ENCODE measurements at regions not wholly inside any gene's neighbourhood (a gene's known extent, or its start where the extent isn't known, plus 50 kb on each side); places are given as distances from the start of the nearest gene placed in this dataset.

DNA sequence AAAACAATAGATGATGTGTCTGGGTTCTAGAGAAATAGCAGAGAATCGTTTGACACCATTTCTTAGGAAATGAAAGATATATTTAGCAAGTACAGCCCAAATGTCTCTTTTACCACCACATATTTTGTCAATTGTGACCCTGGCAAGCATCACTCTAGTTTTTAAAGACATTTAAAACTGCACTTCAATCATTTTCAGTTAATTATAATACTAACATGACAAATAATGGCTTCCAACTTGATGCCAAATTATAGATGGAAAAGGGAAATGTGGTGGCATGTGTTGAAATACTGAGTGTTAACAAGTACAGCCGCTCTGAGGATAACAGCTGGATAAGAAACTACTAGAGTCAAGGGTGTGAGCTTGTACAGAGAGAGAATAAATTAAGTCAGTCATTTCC lies 648.9 kb downstream of the FRK start:
- Histone ChIP-seq H3K18ac (ENCODE audit: extremely low read depth, low read length) (no peak overlapping the region), H3K9me3 (ENCODE audit: insufficient read depth in 2 of 2, low read depth in 1 of 2, low read length in 1 of 2) (peaks cover 0 to 2% of the 10 kb centered on the region in 2 experiments; a peak in 1 of 4 replicates), H3K27me3 (replicated peaks in 1 of 4; ENCODE audit: control insufficient read depth in 3 of 4, extremely low read depth in 1 of 4, insufficient read depth in 3 of 4, low read length in 3 of 4) (no peaks in the 10 kb centered on the region), H3K27ac (ENCODE audit: low read depth, low read length) (no peak overlapping the region), H3K36me3 (ENCODE audit: control insufficient read depth in 2 of 4, insufficient read depth in 4 of 4, low read length in 3 of 4) (peaks cover 0 to 2% (median 0%) of the 10 kb centered on the region in 4 experiments; a peak in 2 of 8 replicates), H3K4me2 (ENCODE audit: insufficient read depth in 1 of 2, low read depth in 2 of 2, low read length in 2 of 2) (no peak overlapping the region), H2BK15ac (ENCODE audit: low read length) (no peak overlapping the region), H3K4me3 (ENCODE audit: extremely low read depth in 1 of 4, insufficient read depth in 2 of 4, low read depth in 3 of 4, low read length in 4 of 4) (no peak overlapping the region), H4K91ac (replicated peaks; ENCODE audit: insufficient read length, low read length) (no peak overlapping the region), H3K23ac (ENCODE audit: insufficient read length) (no peak overlapping the region), H2BK120ac (replicated peaks; ENCODE audit: low read depth, low read length) (no peak overlapping the region), H2BK12ac (ENCODE audit: low read depth, low read length) (no peak overlapping the region), H3K4me1 (replicated peaks in 1 of 4; ENCODE audit: control insufficient read depth in 3 of 4, insufficient read depth in 4 of 4, low read length in 3 of 4) (peaks cover 0 to 6% (median 2%) of the 10 kb centered on the region in 4 experiments; a peak in 2 of 7 replicates), H2AFZ (ENCODE audit: low read length) (no peak overlapping the region), H4K5ac (ENCODE audit: insufficient read length, low read depth, low read length) (no peak overlapping the region), H3K23me2 (ENCODE audit: low read depth, low read length) (no peaks in the 10 kb centered on the region), H3K56ac (replicated peaks; ENCODE audit: insufficient read length, low read depth, low read length) (no peak overlapping the region), H2AK5ac (ENCODE audit: low read depth, low read length) (no peak overlapping the region), H3K9ac (replicated peaks in 1 of 4; ENCODE audit: extremely low read depth in 1 of 4, low read depth in 3 of 4, low read length in 3 of 4) (no peak overlapping the region), H4K8ac (ENCODE audit: extremely low read depth, insufficient read depth, low read length) (no peak overlapping the region), H4K20me1 (replicated peaks in 1 of 2; ENCODE audit: control insufficient read depth in 1 of 2, insufficient read depth in 2 of 2, low read length in 2 of 2) (no peaks in the 10 kb centered on the region), H2BK5ac (ENCODE audit: low read depth, low read length) (no peak overlapping the region), H3K4ac (replicated peaks; ENCODE audit: insufficient read length, low read depth, low read length) (no peak overlapping the region), H3K79me2 (ENCODE audit: control insufficient read depth in 1 of 2, insufficient read depth in 2 of 2, low read length in 2 of 2) (no peaks in the 10 kb centered on the region), H3K79me1 (ENCODE audit: low read depth, low read length) (no peaks in the 10 kb centered on the region), H2BK20ac (ENCODE audit: low read length) (no peak overlapping the region), H3K14ac (ENCODE audit: insufficient read length) (no peak overlapping the region)
- no peak for FAIRE-seq
- POLR2A ChIA-PET (ENCODE audit: partially characterized antibody), result no interaction called here
- CTCF ChIA-PET (ENCODE audit: partially characterized antibody), result no interaction called here
- 100% methylated on average over 2 of the region's 2 CpGs; no CpG with 5 or more reads in 1 of the 2 experiments for WGBS, 2 experiments (ENCODE audit: extremely low coverage in 1 of 2, insufficient coverage in 1 of 2, insufficient read length in 1 of 2, insufficient replicate concordance in 2 of 2, low coverage in 1 of 2, low lambda C conversion rate in 2 of 2, missing lambda C conversion rate in 1 of 2)
- DNase-seq (ENCODE audit: low read depth in 1 of 2, low spot score in 2 of 2), result no peak
- TF ChIP-seq EZH2 (IDR thresholded peaks at IDR 0.05; ENCODE audit: low read depth, low read length, severe bottlenecking), result no peak
- TF ChIP-seq, protein P1, sequence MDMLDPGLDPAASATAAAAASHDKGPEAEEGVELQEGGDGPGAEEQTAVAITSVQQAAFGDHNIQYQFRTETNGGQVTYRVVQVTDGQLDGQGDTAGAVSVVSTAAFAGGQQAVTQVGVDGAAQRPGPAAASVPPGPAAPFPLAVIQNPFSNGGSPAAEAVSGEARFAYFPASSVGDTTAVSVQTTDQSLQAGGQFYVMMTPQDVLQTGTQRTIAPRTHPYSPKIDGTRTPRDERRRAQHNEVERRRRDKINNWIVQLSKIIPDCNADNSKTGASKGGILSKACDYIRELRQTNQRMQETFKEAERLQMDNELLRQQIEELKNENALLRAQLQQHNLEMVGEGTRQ (IDR thresholded peaks at IDR 0.05; ENCODE audit: low read length), result no peak
